ENCODE measurements at regions not wholly inside any gene's neighbourhood (a gene's known extent, or its start where the extent isn't known, plus 50 kb on each side); places are given as distances from the start of the nearest gene placed in this dataset.

- WGBS: 57% methylated on average over 3 of the region's 3 CpGs
- H3K36me3 ChIP-seq (ENCODE audit: control insufficient read depth in 4 of 4, insufficient read depth in 3 of 4, low read depth in 1 of 4, low read length in 3 of 4): no peaks in the 10 kb centered on the region
- no peak overlapping the region for H3K4me3 ChIP-seq (ENCODE audit: low read depth in 1 of 3, low read length in 3 of 3)
- H3K9me3 ChIP-seq (ENCODE audit: control insufficient read depth in 4 of 4, low read length in 3 of 4): no peaks in the 10 kb centered on the region
- TF ChIP-seq ATF3 (IDR thresholded peaks at IDR 0.05) (no peak), REST (IDR thresholded peaks at IDR 0.05) (no peak), RAD21 (IDR thresholded peaks at IDR 0.05) (no peak), GABPA (IDR thresholded peaks at IDR 0.05 in 1 of 2, conservative IDR thresholded peaks at IDR 0.05 in 1 of 2) (no peak), SP1 (IDR thresholded peaks at IDR 0.05) (no peak), HNF4G (IDR thresholded peaks at IDR 0.05) (no peak), TAF1 (conservative IDR thresholded peaks at IDR 0.05) (no peak), JUND (IDR thresholded peaks at IDR 0.05) (no peak)
- DNase-seq (ENCODE audit: low spot score): no peak
- no peaks in the 10 kb centered on the region for H3K4me1 ChIP-seq (ENCODE audit: control insufficient read depth in 4 of 4, insufficient read depth in 4 of 4, low read length in 3 of 4)
- no peak overlapping the region for H3K9ac ChIP-seq (ENCODE audit: low read depth in 1 of 2, low read length in 2 of 2)
- H3K27me3 ChIP-seq (ENCODE audit: control insufficient read depth in 4 of 4, insufficient read depth in 4 of 4, low read length in 3 of 4): no peaks in the 10 kb centered on the region
- no peak overlapping the region for H3K27ac ChIP-seq (ENCODE audit: low read depth in 1 of 2, low read length in 2 of 2)
Measured at GRCh38 chr2:209321076-209321475, 102.8 kb upstream of the MAP2 start.

- TF ChIP-seq FOXA2 (IDR thresholded peaks at IDR 0.05) (no peak), GABPA (IDR thresholded peaks at IDR 0.05 in 1 of 2, conservative IDR thresholded peaks at IDR 0.05 in 1 of 2) (no peak), HNF4G (IDR thresholded peaks at IDR 0.05) (no peak)
Measured at GRCh38 chr2:209321581-209321980, 102.3 kb upstream of the MAP2 start.

GRCh38 chr2:209322041-209322440 lies 101.8 kb upstream of the MAP2 start:
- no peaks in the 10 kb centered on the region for H3K27me3 ChIP-seq (ENCODE audit: control insufficient read depth in 4 of 4, insufficient read depth in 4 of 4, low read length in 3 of 4)
- H3K4me1 ChIP-seq (ENCODE audit: control insufficient read depth in 4 of 4, insufficient read depth in 4 of 4, low read length in 3 of 4): no peaks in the 10 kb centered on the region
- H3K36me3 ChIP-seq (ENCODE audit: control insufficient read depth in 4 of 4, insufficient read depth in 3 of 4, low read depth in 1 of 4, low read length in 3 of 4): no peaks in the 10 kb centered on the region
- WGBS: 59% methylated on average over 1 of the region's 1 CpG
- no peak overlapping the region for H3K27ac ChIP-seq (ENCODE audit: low read depth in 1 of 2, low read length in 2 of 2)
- no peak overlapping the region for H3K9ac ChIP-seq (ENCODE audit: low read depth in 1 of 2, low read length in 2 of 2)
- DNase-seq (ENCODE audit: low spot score): no peak
- no peak overlapping the region for H3K4me3 ChIP-seq (ENCODE audit: low read depth in 1 of 3, low read length in 3 of 3)
- H3K9me3 ChIP-seq (ENCODE audit: control insufficient read depth in 4 of 4, low read length in 3 of 4): no peaks in the 10 kb centered on the region
- TF ChIP-seq ZBTB33 (IDR thresholded peaks at IDR 0.05): no peak
- TF ChIP-seq TAF1 (conservative IDR thresholded peaks at IDR 0.05): no peak
- TF ChIP-seq RXRA (IDR thresholded peaks at IDR 0.05): no peak
- TF ChIP-seq HNF4G (IDR thresholded peaks at IDR 0.05): no peak
- no peak for TF ChIP-seq GABPA (IDR thresholded peaks at IDR 0.05 in 1 of 2, conservative IDR thresholded peaks at IDR 0.05 in 1 of 2)
- TF ChIP-seq ATF3 (IDR thresholded peaks at IDR 0.05): no peak
- TF ChIP-seq NR2F2 (IDR thresholded peaks at IDR 0.05): no peak
- TF ChIP-seq FOXA1 (IDR thresholded peaks at IDR 0.05): no peak
- no peak for TF ChIP-seq EGR1 (IDR thresholded peaks at IDR 0.05; ENCODE audit: low read depth in 2 of 2)
- no peak for TF ChIP-seq CTCF (IDR thresholded peaks at IDR 0.05; ENCODE audit: low read depth, low read length, missing input control)
- no peak for TF ChIP-seq MAX (IDR thresholded peaks at IDR 0.05)
- no peak for TF ChIP-seq YY1 (IDR thresholded peaks at IDR 0.05)
- TF ChIP-seq SP1 (IDR thresholded peaks at IDR 0.05): no peak

More at GRCh38 chr2:209321581-209321980, 102.3 kb upstream of the MAP2 start:
- 86% methylated on average over 3 of the region's 3 CpGs for WGBS
- Histone ChIP-seq H3K4me3 (ENCODE audit: low read depth in 1 of 3, low read length in 3 of 3) (no peak overlapping the region), H3K9ac (ENCODE audit: low read depth in 1 of 2, low read length in 2 of 2) (no peak overlapping the region), H3K27me3 (ENCODE audit: control insufficient read depth in 4 of 4, insufficient read depth in 4 of 4, low read length in 3 of 4) (no peaks in the 10 kb centered on the region), H3K27ac (ENCODE audit: low read depth in 1 of 2, low read length in 2 of 2) (no peak overlapping the region), H3K36me3 (ENCODE audit: control insufficient read depth in 4 of 4, insufficient read depth in 3 of 4, low read depth in 1 of 4, low read length in 3 of 4) (no peaks in the 10 kb centered on the region), H3K9me3 (ENCODE audit: control insufficient read depth in 4 of 4, low read length in 3 of 4) (no peaks in the 10 kb centered on the region), H3K4me1 (ENCODE audit: control insufficient read depth in 4 of 4, insufficient read depth in 4 of 4, low read length in 3 of 4) (no peaks in the 10 kb centered on the region)
- no peak for DNase-seq (ENCODE audit: low spot score)
